ENCODE measurements at regions not wholly inside any gene's neighbourhood (a gene's known extent, or its start where the extent isn't known, plus 50 kb on each side); places are given as distances from the start of the nearest gene placed in this dataset.

GRCh38 chr5:33143405-33144123 is 297.2 kb upstream of the TARS1 start:
- H3K4me1 ChIP-seq, result no peaks in the 10 kb centered on the region
- TF ChIP-seq POLR2A (IDR thresholded peaks at IDR 0.05), result no peak
- H3K4me3 ChIP-seq, result no peak overlapping the region
- intact Hi-C loops (cut with DNase I), result no loop called here
- no peaks in the 10 kb centered on the region for H3K27me3 ChIP-seq
- H3K36me3 ChIP-seq, result no peaks in the 10 kb centered on the region
- H3K9me3 ChIP-seq, result no peaks in the 10 kb centered on the region
- H3K27ac ChIP-seq, result no peak overlapping the region
- DNase-seq (ENCODE audit: extremely low spot score in 2 of 2), result no peak

GRCh38 chr5:33146881-33147280 is 293.9 kb upstream of the TARS1 start:
- intact Hi-C loops (cut with DNase I), result no loop called here
- no peak for TF ChIP-seq POLR2A (IDR thresholded peaks at IDR 0.05)
- Histone ChIP-seq H3K27ac (no peak overlapping the region), H3K27me3 (no peaks in the 10 kb centered on the region), H3K4me3 (no peak overlapping the region), H3K36me3 (no peaks in the 10 kb centered on the region), H3K9me3 (no peaks in the 10 kb centered on the region), H3K4me1 (no peaks in the 10 kb centered on the region)
- no peak for DNase-seq (ENCODE audit: extremely low spot score in 2 of 2)

- TF ChIP-seq POLR2A (IDR thresholded peaks at IDR 0.05) (no peak), POLR2AphosphoS5 (IDR thresholded peaks at IDR 0.05; ENCODE audit: insufficient read depth in 1 of 2, low read depth in 1 of 2) (no peak), CTCF (IDR thresholded peaks at IDR 0.05) (no peak)
- Histone ChIP-seq H3K27ac (no peak overlapping the region), H3K36me3 (no peaks in the 10 kb centered on the region), H3K4me1 (no peaks in the 10 kb centered on the region), H3K9me3 (no peaks in the 10 kb centered on the region), H3K4me3 (no peak overlapping the region), H3K27me3 (no peaks in the 10 kb centered on the region)
- no peak for DNase-seq (ENCODE audit: extremely low spot score in 2 of 2)
- intact Hi-C loops (cut with DNase I), result no loop called here
Measured at GRCh38 chr5:33148076-33148513, 292.7 kb upstream of the TARS1 start.

- TF ChIP-seq POLR2A (IDR thresholded peaks at IDR 0.05) (no peak), CTCF (IDR thresholded peaks at IDR 0.05) (no peak), POLR2AphosphoS5 (IDR thresholded peaks at IDR 0.05; ENCODE audit: insufficient read depth in 1 of 2, low read depth in 1 of 2) (no peak)
- H3K36me3 ChIP-seq, result no peaks in the 10 kb centered on the region
- no peak overlapping the region for H3K27ac ChIP-seq
- H3K4me1 ChIP-seq, result no peaks in the 10 kb centered on the region
- no peaks in the 10 kb centered on the region for H3K27me3 ChIP-seq
- intact Hi-C loops (cut with DNase I), result no loop called here
- no peak for DNase-seq (ENCODE audit: extremely low spot score in 2 of 2)
- no peak overlapping the region for H3K4me3 ChIP-seq
- no peaks in the 10 kb centered on the region for H3K9me3 ChIP-seq
Measured at GRCh38 chr5:33153372-33153771, 287.4 kb upstream of the TARS1 start.

GRCh38 chr5:33153831-33154230 is 286.9 kb upstream of the TARS1 start:
- Histone ChIP-seq H3K36me3 (no peaks in the 10 kb centered on the region), H3K9me3 (no peaks in the 10 kb centered on the region), H3K27me3 (no peaks in the 10 kb centered on the region), H3K4me1 (no peaks in the 10 kb centered on the region), H3K27ac (no peak overlapping the region), H3K4me3 (no peak overlapping the region)
- intact Hi-C loops (cut with DNase I), result no loop called here
- TF ChIP-seq POLR2AphosphoS5 (IDR thresholded peaks at IDR 0.05; ENCODE audit: insufficient read depth in 1 of 2, low read depth in 1 of 2) (no peak), POLR2A (IDR thresholded peaks at IDR 0.05) (no peak), CTCF (IDR thresholded peaks at IDR 0.05) (no peak)
- DNase-seq (ENCODE audit: extremely low spot score in 2 of 2), result no peak

- Histone ChIP-seq H3K9me3 (no peaks in the 10 kb centered on the region), H3K36me3 (no peaks in the 10 kb centered on the region), H3K4me1 (no peaks in the 10 kb centered on the region), H3K27ac (no peak overlapping the region), H3K27me3 (no peaks in the 10 kb centered on the region), H3K4me3 (no peak overlapping the region)
- TF ChIP-seq POLR2AphosphoS5 (IDR thresholded peaks at IDR 0.05; ENCODE audit: insufficient read depth in 1 of 2, low read depth in 1 of 2) (no peak), CTCF (IDR thresholded peaks at IDR 0.05) (no peak), POLR2A (IDR thresholded peaks at IDR 0.05) (no peak)
- DNase-seq (ENCODE audit: extremely low spot score in 2 of 2), result no peak
- intact Hi-C loops (cut with DNase I), result no loop called here
Measured at GRCh38 chr5:33160871-33161270, 279.9 kb upstream of the TARS1 start.

All from vagina (tissue), 2 donors.